Kidney epithelial cell (primary cell): ENCODE measurements at regions not wholly inside any gene's neighbourhood (a gene's known extent, or its start where the extent isn't known, plus 50 kb on each side); places are given as distances from the start of the nearest gene placed in this dataset.
"Not testable (repeated sequence)": the region's sequence is repeated elsewhere in the genome, so short reads cannot be mapped to it uniquely, and the experiment has no call there.

Experiments used
- DNase-seq: peaks from one replicate; pipeline ENCODE4 v3.0.0-alpha.2; 2010; ENCODE audit warnings: low read depth
- H3K27me3 ChIP-seq: 2 replicates; pipeline ENCODE4 v1.6.0; 2011; ENCODE audit warnings: low read length; ENCODE audit not compliant: control insufficient read depth, insufficient read depth
- H3K36me3 ChIP-seq: 2 replicates; pipeline ENCODE4 v1.5.1; 2011; ENCODE audit warnings: low read length; ENCODE audit not compliant: control insufficient read depth, insufficient read depth
- H3K4me3 ChIP-seq: 2 replicates; pipeline ENCODE4 v1.5.1; 2011; ENCODE audit warnings: low read depth, mild to moderate bottlenecking, control low read depth, low read length
- CTCF ChIP-seq: IDR thresholded peaks from 2 replicates; pipeline ENCODE4 v1.5.1; 2011; ENCODE audit warnings: mild to moderate bottlenecking, moderate library complexity, low read length, control low read depth, inconsistent platforms; ENCODE audit not compliant: insufficient read depth, poor library complexity, severe bottlenecking

DNA sequence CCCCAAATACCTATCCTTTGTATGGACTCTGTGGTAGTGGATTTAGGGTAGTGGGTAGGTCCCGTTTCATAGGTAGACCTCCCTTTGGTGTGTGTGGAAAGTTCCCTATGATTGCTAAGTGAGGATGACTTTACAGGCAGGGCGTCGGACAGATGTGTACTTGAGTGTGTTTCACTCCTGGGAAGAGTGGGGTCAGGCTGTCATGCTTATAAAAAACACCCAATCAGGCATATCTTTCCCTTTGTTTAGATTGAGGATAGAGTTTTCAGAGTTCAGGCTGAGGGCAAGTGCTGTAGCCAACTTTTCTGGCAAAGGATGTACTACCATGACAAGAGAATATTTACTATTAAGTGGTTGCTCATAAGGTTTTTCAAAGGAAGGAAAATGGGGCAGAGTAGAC, 242.0 kb downstream of the YTHDC2 start:
- no peak for TF ChIP-seq CTCF

DNA sequence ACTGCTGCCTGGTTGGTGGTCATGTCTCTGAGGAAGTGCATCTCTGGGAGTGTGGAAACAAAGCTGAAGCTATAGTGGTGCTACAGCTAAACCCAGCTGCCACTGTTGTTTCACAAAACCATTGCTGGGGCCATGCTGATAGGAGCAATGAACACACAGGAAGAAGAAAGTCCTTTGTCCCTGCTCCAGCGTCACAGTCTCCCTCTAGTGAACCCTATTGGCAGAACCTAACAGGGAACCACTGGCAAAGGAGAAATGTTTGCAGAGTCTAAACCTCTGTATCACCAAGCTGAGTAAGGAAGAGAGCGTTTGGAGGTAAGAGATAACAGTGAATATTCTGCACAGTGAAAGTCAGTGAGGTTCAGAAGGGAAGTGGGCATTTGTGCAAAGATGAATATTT, 244.0 kb downstream of the YTHDC2 start:
- no peak for TF ChIP-seq CTCF
- H3K4me3 ChIP-seq = no peak overlapping the region
- no peak for DNase-seq

More for the DNA sequence above, 242.0 kb downstream of the YTHDC2 start:
- DNase-seq = no peak
- Histone ChIP-seq H3K27me3 (no peaks in the 10 kb centered on the region), H3K4me3 (no peak overlapping the region), H3K36me3 (no peaks in the 10 kb centered on the region)

GRCh38 chr5:113759505-113759904, 246.0 kb downstream of the YTHDC2 start:
- TF ChIP-seq CTCF = no peak
- Histone ChIP-seq H3K4me3 (no peak overlapping the region), H3K36me3 (no peaks in the 10 kb centered on the region), H3K27me3 (no peaks in the 10 kb centered on the region)
- no peak for DNase-seq

More for the DNA sequence above, 244.0 kb downstream of the YTHDC2 start:
- no peaks in the 10 kb centered on the region for H3K27me3 ChIP-seq
- H3K36me3 ChIP-seq = no peaks in the 10 kb centered on the region

- no peaks in the 10 kb centered on the region for H3K27me3 ChIP-seq
- TF ChIP-seq CTCF = no peak
- no peak for DNase-seq
- no peak overlapping the region for H3K4me3 ChIP-seq
- no peaks in the 10 kb centered on the region for H3K36me3 ChIP-seq
These were observed 247.0 kb downstream of the YTHDC2 start for GRCh38 chr5:113760486-113760885.

DNA sequence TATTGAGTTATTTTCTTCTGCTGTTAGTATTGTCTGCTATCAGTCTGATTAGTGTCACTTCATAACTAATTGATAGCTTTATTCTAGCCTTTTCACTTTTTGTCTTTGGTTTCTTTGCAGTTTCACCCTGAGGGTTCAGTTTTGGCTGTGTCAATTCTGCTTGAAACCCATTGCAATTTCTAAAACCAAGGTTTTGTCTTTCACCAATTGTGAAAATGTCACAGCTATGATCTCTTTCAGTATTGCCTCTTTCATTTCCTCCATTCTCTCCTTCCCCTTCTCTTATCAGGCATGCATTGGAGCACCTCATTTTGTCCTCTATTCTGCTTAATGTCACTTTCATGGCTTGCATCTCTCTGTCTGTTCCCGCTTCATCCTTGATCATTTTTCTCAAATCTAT, 248.1 kb downstream of the YTHDC2 start:
- H3K36me3 ChIP-seq = no peaks in the 10 kb centered on the region
- no peak for TF ChIP-seq CTCF
- H3K4me3 ChIP-seq = no peak overlapping the region
- DNase-seq = no peak
- H3K27me3 ChIP-seq = no peaks in the 10 kb centered on the region

GRCh38 chr5:113764382-113764781, 250.9 kb downstream of the YTHDC2 start:
- no peaks in the 10 kb centered on the region for H3K36me3 ChIP-seq
- H3K4me3 ChIP-seq = no peak overlapping the region
- DNase-seq = no peak
- H3K27me3 ChIP-seq = no peaks in the 10 kb centered on the region
- no peak for TF ChIP-seq CTCF

DNA sequence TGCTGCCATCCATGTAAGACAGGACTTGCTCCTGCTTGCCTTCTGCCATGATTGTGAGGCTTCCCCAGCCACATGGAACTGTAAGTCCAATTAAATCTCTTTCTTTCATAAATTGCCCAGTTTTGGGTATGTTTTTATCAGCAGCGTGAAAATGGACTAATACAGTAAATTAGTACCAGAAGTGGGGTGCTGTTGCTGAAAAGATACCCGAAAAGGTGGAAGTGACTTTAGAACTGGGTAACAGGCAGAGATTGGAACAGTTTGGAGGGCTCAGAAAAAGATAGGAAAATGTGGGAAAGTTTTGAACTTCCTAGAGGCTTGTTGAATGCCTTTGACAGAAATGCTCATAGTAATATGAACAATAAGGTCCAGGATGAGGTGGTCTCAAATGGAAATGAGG, 253.3 kb downstream of the YTHDC2 start:
- not testable (repeated sequence) for H3K27me3 ChIP-seq, DNase-seq, H3K36me3 ChIP-seq, H3K4me3 ChIP-seq
